HG03354 (cell line): ENCODE measurements at regions not wholly inside any gene's neighbourhood (a gene's known extent, or its start where the extent isn't known, plus 50 kb on each side); places are given as distances from the start of the nearest gene placed in this dataset.

Source experiments
- ATAC-seq: cut with Tn5 transposase; IDR thresholded peaks from one replicate; pipeline ENCODE4 v1.9.1; 2021; ENCODE audit warnings: mild to moderate bottlenecking; ENCODE audit not compliant: unreplicated experiment, poor library complexity, severe bottlenecking

GRCh38 chr15:69529141-69529540 is 76.5 kb downstream of the RPLP1 start:
- ATAC-seq, result no peak

GRCh38 chr15:69529961-69530633 is 77.5 kb downstream of the RPLP1 start:
- ATAC-seq, result no peak

- no peak for ATAC-seq
These were observed 78.5 kb downstream of the RPLP1 start for GRCh38 chr15:69530991-69531664.

GRCh38 chr15:69531665-69532027 is 79.0 kb downstream of the RPLP1 start:
- ATAC-seq, result no peak

DNA sequence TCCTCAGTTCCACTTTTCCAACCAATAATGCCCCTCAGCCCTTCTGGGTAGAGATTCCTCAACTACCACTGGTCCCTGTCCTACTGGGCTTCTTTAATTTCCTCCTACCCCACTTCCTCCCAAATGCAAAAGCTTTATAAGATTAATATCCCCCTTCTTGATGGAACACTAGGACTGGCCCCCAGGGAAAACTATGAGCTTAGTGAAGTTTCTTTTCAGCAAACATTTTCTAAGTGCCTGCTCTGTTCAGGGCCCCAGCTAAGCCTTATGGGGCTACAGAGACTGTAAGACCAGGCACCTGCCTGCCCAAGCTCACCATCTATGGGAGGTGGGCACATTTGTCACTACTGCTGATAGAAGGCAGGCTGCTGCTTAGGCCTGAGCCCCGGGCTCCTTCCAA is 79.4 kb downstream of the RPLP1 start:
- ATAC-seq, result no peak

DNA sequence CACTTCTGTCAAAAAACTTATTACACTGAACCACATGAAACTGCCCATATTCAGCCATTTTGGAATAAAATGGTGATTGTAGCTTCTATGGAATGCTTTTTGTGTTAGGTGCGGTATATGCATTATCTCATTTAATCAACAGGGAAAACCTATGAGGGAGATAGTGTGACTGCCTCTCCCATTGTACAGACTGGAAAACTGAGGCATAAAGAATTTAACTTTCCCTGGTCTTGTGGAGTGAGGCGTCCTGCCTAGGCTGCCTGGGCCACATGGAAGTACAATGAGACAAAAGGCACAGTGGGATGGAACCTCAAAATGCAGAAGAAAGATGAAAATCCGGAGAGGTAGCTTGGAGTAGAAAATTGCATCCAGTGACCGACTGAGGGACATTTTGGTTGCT is 80.2 kb downstream of the RPLP1 start:
- ATAC-seq, result no peak

GRCh38 chr15:69533522-69533921 is 80.9 kb downstream of the RPLP1 start:
- no peak for ATAC-seq

- no peak for ATAC-seq
These were observed 82.6 kb downstream of the RPLP1 start for GRCh38 chr15:69535101-69535638.

DNA sequence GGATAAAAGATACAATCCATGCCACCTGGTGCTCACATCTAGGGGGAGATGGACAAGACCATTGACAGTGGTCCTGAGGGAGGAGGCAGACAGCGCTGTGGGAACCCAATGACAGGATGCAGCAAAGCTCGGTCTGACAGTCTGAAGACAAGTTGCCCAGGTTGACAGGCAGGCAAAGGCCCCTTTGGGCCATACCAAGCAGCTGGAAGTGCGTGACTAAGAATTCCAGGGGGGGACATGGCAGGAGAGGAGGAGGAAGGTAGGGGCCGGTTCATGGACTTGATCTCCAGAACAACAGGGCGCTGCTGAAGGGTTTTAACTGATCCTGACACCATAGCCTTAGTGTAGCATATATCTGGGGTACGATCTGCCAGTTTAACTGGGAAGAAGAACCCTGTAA is 83.4 kb downstream of the RPLP1 start:
- ATAC-seq, result no peak

DNA sequence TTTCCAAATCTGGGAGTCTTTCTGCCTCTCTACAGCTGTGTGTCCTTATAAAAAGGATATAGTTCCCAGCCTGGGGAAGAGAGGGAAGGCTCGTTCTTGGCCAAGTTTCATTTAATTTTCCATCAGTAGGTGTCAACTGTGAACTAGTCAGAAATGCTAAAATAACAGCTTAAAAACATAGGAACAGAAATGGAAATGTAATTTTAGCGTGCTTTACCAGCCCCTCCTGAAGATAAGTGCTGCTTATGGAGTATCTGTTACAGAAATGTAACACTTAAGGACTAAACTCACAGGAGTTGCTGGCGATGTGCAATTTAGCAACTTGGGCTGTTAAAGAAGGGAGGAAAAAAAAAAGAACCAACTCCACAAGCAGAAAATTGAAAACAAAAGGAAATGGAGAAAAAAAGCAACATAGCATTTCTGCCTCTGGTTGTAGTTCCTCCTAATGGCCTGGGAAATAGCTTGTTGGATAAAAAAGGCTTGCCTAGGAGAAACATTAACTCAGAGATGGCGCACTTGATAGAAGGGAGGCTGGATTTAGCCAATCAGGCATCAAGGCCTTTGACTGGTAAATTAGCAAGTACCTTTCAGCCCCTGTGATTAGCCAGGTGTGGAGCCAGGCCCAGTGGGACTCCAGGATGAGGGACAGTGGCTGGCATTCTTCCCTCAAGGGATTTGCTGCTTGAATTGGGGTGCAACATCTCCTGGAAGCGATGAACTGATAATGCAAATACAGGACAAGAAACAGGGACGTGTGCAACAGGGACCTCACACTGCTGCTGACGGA is 84.3 kb downstream of the RPLP1 start:
- ATAC-seq, result no peak

DNA sequence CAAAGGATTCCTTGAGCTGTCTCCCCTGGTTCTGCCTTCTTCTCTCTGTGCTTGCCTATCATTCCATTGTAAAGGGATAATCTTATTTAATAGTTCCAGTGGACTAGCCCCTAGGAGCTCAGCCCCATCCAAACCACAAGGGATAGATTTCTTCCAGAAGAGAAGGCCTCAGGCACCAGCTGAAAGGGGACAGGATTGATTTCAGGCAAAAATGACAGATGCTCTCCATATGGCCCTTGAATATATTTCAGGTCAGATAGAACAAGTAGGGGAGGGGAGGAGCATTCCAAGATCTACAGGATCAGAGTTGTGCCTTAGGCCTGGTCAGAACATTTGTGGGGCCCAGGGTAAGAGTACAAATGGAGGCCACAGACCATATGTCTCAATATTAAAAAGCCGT is 85.3 kb downstream of the RPLP1 start:
- ATAC-seq, result no peak

GRCh38 chr15:69538379-69538778 is 85.8 kb downstream of the RPLP1 start:
- no peak for ATAC-seq

- no peak for ATAC-seq
These were observed 86.7 kb downstream of the RPLP1 start for GRCh38 chr15:69539345-69539744.

GRCh38 chr15:69540622-69541021 is 88.0 kb downstream of the RPLP1 start:
- no peak for ATAC-seq

DNA sequence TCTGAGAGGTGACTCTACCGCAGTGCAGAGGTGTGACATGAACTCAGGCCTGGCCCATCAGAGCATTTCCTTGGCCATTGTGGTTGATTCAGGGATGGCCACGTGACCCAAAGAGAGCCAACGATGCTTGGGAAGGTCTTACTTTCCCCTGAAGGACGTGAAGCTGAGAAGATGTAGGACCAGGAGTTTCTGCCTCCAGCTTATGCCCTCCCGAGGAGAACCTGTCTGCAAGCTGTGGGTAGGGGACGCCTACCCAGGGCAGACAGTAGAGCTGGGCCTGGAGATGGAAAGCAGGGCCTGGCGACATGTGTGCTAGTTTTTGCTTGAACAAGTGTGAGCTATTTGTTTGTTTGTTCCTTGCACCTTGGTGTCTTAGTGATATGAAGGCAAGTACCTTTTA is 89.4 kb downstream of the RPLP1 start:
- ATAC-seq, result no peak

DNA sequence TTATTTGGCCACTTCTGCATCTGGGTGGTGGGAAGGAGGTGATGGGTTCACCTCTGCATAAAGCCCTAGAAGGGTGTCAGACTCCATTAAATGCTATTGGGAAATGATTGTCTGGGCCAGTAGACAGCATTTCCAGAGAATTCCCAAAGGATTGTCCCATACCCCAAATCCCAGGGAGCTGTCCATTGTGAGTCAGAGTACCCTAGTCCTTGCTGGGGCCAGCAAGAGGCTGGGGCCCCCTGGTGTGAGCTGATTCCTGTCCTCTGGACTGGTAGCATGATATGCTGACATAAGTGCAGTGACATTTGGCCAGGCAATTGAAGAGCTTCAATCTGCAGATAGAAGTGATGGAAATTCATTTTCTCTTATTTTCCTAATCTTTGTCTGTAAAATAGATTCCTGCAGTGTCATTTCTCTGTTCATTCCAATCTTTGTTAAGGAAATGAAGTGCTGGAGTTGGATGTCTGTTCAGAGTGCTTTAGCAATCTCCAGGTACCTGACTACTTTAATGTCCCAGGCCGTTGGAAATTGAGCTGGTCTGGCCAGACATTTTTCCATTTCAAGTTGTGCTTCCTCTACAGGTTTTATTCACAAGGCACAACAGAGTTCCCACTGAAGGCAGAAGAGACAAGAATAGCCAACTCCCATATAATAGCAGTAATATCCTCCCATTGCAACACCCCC is 91.2 kb downstream of the RPLP1 start:
- ATAC-seq, result no peak

DNA sequence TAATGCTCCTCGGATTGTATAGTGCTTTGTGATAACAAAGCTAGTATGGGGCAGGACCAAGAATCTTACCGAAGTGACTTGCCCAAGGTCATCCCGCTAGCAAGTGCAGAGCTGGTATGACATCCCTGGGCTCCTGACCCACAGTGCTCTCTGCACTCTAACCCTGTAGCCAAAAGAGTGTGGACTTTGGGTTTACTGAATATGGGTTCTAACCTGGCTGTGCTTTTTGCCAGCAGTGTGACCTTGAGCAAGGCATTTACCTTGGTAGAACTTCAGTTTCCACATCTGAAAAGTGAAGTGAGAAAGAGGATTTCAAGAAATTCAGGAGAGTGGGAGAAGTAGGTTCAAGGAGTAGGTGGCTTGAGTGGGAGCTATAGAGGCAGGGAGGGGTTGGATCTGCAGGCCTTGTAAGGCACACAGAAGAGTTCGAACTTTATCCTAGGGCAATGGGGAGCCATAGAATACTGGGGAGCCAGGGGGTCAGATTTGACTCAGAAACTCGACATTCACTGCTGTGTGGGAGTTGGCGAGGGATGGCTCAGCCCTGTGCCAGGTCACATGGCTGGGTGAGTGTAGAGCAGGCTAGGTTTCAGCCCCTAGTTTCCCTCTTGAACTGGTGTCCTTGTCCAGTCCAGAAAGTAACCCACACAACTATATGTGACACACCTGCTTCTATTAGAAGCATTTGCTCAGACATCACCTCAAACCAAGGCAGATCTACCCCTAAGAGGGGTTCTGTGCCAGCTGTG is 91.9 kb downstream of the RPLP1 start:
- ATAC-seq, result no peak

GRCh38 chr15:69546182-69546581 is 93.6 kb downstream of the RPLP1 start:
- no peak for ATAC-seq

GRCh38 chr15:69548395-69549180 is 96.0 kb downstream of the RPLP1 start:
- no peak for ATAC-seq
